CD14-positive monocyte (primary cell): ENCODE measurements at regions not wholly inside any gene's neighbourhood (a gene's known extent, or its start where the extent isn't known, plus 50 kb on each side); places are given as distances from the start of the nearest gene placed in this dataset.

Experiments
- DNase-seq, 3 donors: peaks; one replicate each; pipeline ENCODE4 v3.0.0-alpha.2; 2011 to 2022
- H2AFZ ChIP-seq: 2 replicates; pipeline ENCODE4 v1.6.0; 2012; ENCODE audit warnings: mild to moderate bottlenecking, low read depth, low read length, inconsistent platforms; ENCODE audit not compliant: insufficient read depth, poor library complexity, severe bottlenecking
- H3K27ac ChIP-seq, 2 donors: 1 replicate in 1 of 2; 2 replicates in 1 of 2; pipeline ENCODE4 v1.5.1; 2012 to 2013; ENCODE audit warnings: low read length in 2 of 2, control low read depth in 1 of 2, inconsistent platforms in 1 of 2, low read depth in 1 of 2, mild to moderate bottlenecking in 1 of 2
- H3K27me3 ChIP-seq, 2 donors: one replicate each; pipeline versions ENCODE4 v1.6.0 to v1.6.1; 2011 to 2013; ENCODE audit warnings: low read length in 2 of 2; ENCODE audit not compliant: control insufficient read depth in 2 of 2, insufficient read depth in 2 of 2
- H3K36me3 ChIP-seq, 2 donors: replicated peaks in 1 of 2; 1 replicate in 1 of 2; 2 replicates in 1 of 2; pipeline versions ENCODE4 v1.5.1 to v1.6.1; 2012 to 2013; ENCODE audit warnings: low read length in 2 of 2, control low read depth in 1 of 2, inconsistent platforms in 1 of 2, mild to moderate bottlenecking in 1 of 2; ENCODE audit not compliant: insufficient read depth in 2 of 2, control insufficient read depth in 1 of 2
- H3K4me1 ChIP-seq, 2 donors: 1 replicate in 1 of 2; 2 replicates in 1 of 2; pipeline versions ENCODE4 v1.5.1 to v1.6.1; 2012 to 2013; ENCODE audit warnings: low read length in 2 of 2, control low read depth in 1 of 2, inconsistent platforms in 1 of 2, mild to moderate bottlenecking in 1 of 2, moderate library complexity in 1 of 2; ENCODE audit not compliant: insufficient read depth in 2 of 2, control insufficient read depth in 1 of 2
- H3K4me2 ChIP-seq: replicated peaks from 2 replicates; pipeline ENCODE3; 2012; ENCODE audit warnings: low read length, moderate library complexity, mild to moderate bottlenecking; ENCODE audit not compliant: poor library complexity, severe bottlenecking; ENCODE audit errors: extremely low read depth
- H3K4me3 ChIP-seq, 3 experiments: fragments of 200-600 bp in 1 of 3; sonication (generic) in 1 of 3; replicated peaks in 1 of 3; 1 replicate in 2 of 3; 2 replicates in 1 of 3; pipeline ENCODE4 v1.5.1; 2011 to 2013; ENCODE audit warnings: low read length in 3 of 3, mild to moderate bottlenecking in 3 of 3, control low read depth in 2 of 3, low read depth in 2 of 3, inconsistent platforms in 1 of 3, moderate library complexity in 1 of 3
- H3K79me2 ChIP-seq: 2 replicates; pipeline ENCODE4 v1.6.0; 2012; ENCODE audit warnings: mild to moderate bottlenecking, control low read depth, inconsistent platforms, low read length, moderate library complexity; ENCODE audit not compliant: insufficient read depth
- H3K9ac ChIP-seq: 2 replicates; pipeline ENCODE4 v1.6.0; 2017; ENCODE audit warnings: low read length, mild to moderate bottlenecking; ENCODE audit not compliant: insufficient read depth, poor library complexity, severe bottlenecking
- H3K9me3 ChIP-seq, 2 donors: replicated peaks in 1 of 2; 1 replicate in 1 of 2; 2 replicates in 1 of 2; pipeline versions ENCODE4 v1.5.1 to v1.6.1; 2012 to 2013; ENCODE audit warnings: low read length in 2 of 2, control low read depth in 1 of 2; ENCODE audit not compliant: control insufficient read depth in 1 of 2, insufficient read depth in 1 of 2
- H4K20me1 ChIP-seq: 2 replicates; pipeline ENCODE4 v1.6.0; 2012; ENCODE audit warnings: mild to moderate bottlenecking, low read length, control low read depth, moderate library complexity; ENCODE audit not compliant: insufficient read depth
- H3K27ac Mint-ChIP-seq, 7 donors: one replicate each; pipeline ENCODE4 v1.8.0; 2020; ENCODE audit warnings: mild to moderate bottlenecking in 7 of 7, mixed read lengths in 7 of 7, moderate library complexity in 6 of 7, inconsistent platforms in 2 of 7
- H3K27me3 Mint-ChIP-seq, 3 donors: one replicate each; pipeline ENCODE4 v1.8.0; 2021 to 2022; ENCODE audit warnings: low read depth in 3 of 3, mild to moderate bottlenecking in 3 of 3, mixed read lengths in 3 of 3, moderate library complexity in 3 of 3, inconsistent platforms in 1 of 3
- H3K36me3 Mint-ChIP-seq, 2 donors: one replicate each; pipeline ENCODE4 v1.8.0; 2020; ENCODE audit warnings: mixed read lengths in 2 of 2, inconsistent platforms in 1 of 2, mild to moderate bottlenecking in 1 of 2
- H3K4me1 Mint-ChIP-seq: one replicate; pipeline ENCODE4 v1.8.0; 2020; ENCODE audit warnings: mild to moderate bottlenecking, mixed read lengths
- H3K4me3 Mint-ChIP-seq, 2 donors: one replicate each; pipeline ENCODE4 v1.8.0; 2020; ENCODE audit warnings: mild to moderate bottlenecking in 2 of 2, mixed read lengths in 2 of 2, moderate library complexity in 1 of 2
- H3K9me3 Mint-ChIP-seq, 7 donors: one replicate each; pipeline ENCODE4 v1.8.0; 2020 to 2022; ENCODE audit warnings: mixed read lengths in 7 of 7, mild to moderate bottlenecking in 6 of 7, moderate library complexity in 6 of 7, inconsistent platforms in 2 of 7
- CTCF ChIP-seq: fragments of 200-600 bp; IDR thresholded peaks from one replicate; pipeline ENCODE4 v1.8.0; 2022; ENCODE audit warnings: antibody characterized with exemption, mild to moderate bottlenecking
- WGBS: methylation state at CpG from one replicate; pipeline ENCODE4 v1.1.5; 2013; ENCODE audit warnings: missing lambda C conversion rate; ENCODE audit not compliant: insufficient coverage; 5-methylcytosine and 5-hydroxymethylcytosine counted together
- intact Hi-C, 2 donors: fragments of 100-400 bp; cut with micrococcal nuclease; formaldehyde crosslinking; loops; one replicate each; pipeline versions ENCODE4 v1.15.0 to v1.15.1; 2023

GRCh38 chr10:106179430-106179829 is 985.1 kb downstream of the SORCS1 start:
- no peak for DNase-seq
- Mint-ChIP-seq H3K27ac (no peak overlapping the region), H3K4me1 (no peaks in the 10 kb centered on the region), H3K27me3 (no peaks in the 10 kb centered on the region), H3K36me3 (no peaks in the 10 kb centered on the region), H3K4me3 (no peak overlapping the region), H3K9me3 (peaks cover 0 to 2% (median 0%) of the 10 kb centered on the region in 7 donors)
- Histone ChIP-seq H3K27ac (no peak overlapping the region), H3K36me3 (no peaks in the 10 kb centered on the region), H3K9ac (no peak overlapping the region), H2AFZ (no peak overlapping the region), H3K4me2 (no peak overlapping the region), H3K4me1 (no peaks in the 10 kb centered on the region), H3K4me3 (no peak overlapping the region), H3K79me2 (no peaks in the 10 kb centered on the region), H3K27me3 (no peaks in the 10 kb centered on the region), H3K9me3 (no peaks in the 10 kb centered on the region), H4K20me1 (no peaks in the 10 kb centered on the region)
- no peak for TF ChIP-seq CTCF
- intact Hi-C loops, result no loop called here

- no peaks in the 10 kb centered on the region for H3K36me3 Mint-ChIP-seq
- H3K27me3 Mint-ChIP-seq, result peaks cover 0 to 1% (median 0%) of the 10 kb centered on the region in 3 donors
- no peaks in the 10 kb centered on the region for H3K9me3 Mint-ChIP-seq
- WGBS, result no CpG with 5 or more reads among the region's 5 CpGs
- Histone ChIP-seq H3K36me3 (no peaks in the 10 kb centered on the region), H2AFZ (no peak overlapping the region), H4K20me1 (no peaks in the 10 kb centered on the region), H3K79me2 (no peaks in the 10 kb centered on the region), H3K27ac (no peak overlapping the region), H3K4me1 (no peaks in the 10 kb centered on the region), H3K9me3 (no peaks in the 10 kb centered on the region), H3K27me3 (no peaks in the 10 kb centered on the region), H3K4me3 (no peak overlapping the region), H3K4me2 (no peak overlapping the region), H3K9ac (no peak overlapping the region)
- no peak overlapping the region for H3K4me3 Mint-ChIP-seq
- intact Hi-C loops, result no loop called here
- TF ChIP-seq CTCF, result no peak
- no peak overlapping the region for H3K27ac Mint-ChIP-seq
- no peaks in the 10 kb centered on the region for H3K4me1 Mint-ChIP-seq
- no peak for DNase-seq
Measured at GRCh38 chr10:106175760-106176377, 988.6 kb downstream of the SORCS1 start.
